Sigmoid colon (tissue), 6 donors: ENCODE measurements at regions not wholly inside any gene's neighbourhood (a gene's known extent, or its start where the extent isn't known, plus 50 kb on each side); places are given as distances from the start of the nearest gene placed in this dataset.

ENCODE experiments used
- DNase-seq: peaks from one replicate; pipeline ENCODE4 v3.0.0-alpha.2; 2019
- H3K27ac ChIP-seq, 4 donors: fragments of 200-600 bp; sonication (generic); one replicate each; pipeline ENCODE4 v1.5.1; 2016 to 2019; ENCODE audit warnings: mild to moderate bottlenecking in 1 of 4
- H3K27me3 ChIP-seq, 3 donors: fragments of 200-600 bp; sonication (generic); one replicate each; pipeline ENCODE4 v1.5.1; 2019; ENCODE audit warnings: mild to moderate bottlenecking in 1 of 3
- H3K36me3 ChIP-seq, 4 donors: fragments of 200-600 bp; sonication (generic); one replicate each; pipeline ENCODE4 v1.5.1; 2016 to 2019
- H3K4me1 ChIP-seq, 4 donors: fragments of 200-600 bp; sonication (generic); one replicate each; pipeline ENCODE4 v1.5.1; 2017 to 2019
- H3K4me3 ChIP-seq, 4 donors: fragments of 200-600 bp; sonication (generic); one replicate each; pipeline ENCODE4 v1.5.1; 2017 to 2019; ENCODE audit warnings: mild to moderate bottlenecking in 2 of 4, moderate library complexity in 1 of 4
- H3K9me3 ChIP-seq, 4 donors: fragments of 200-600 bp in 3 of 4; sonication (generic) in 3 of 4; one replicate each; pipeline versions ENCODE4 v1.5.1 to v1.6.1; 2013 to 2019
- CTCF ChIP-seq, 4 experiments: fragments of 450-650 bp in 3 of 4; fragments of 200-600 bp in 1 of 4; IDR thresholded peaks; one replicate each; pipeline ENCODE4 v1.5.1; 2016 to 2019; ENCODE audit warnings: antibody characterized with exemption in 4 of 4, mild to moderate bottlenecking in 3 of 4, moderate library complexity in 2 of 4
- EP300 ChIP-seq, 4 donors: sonication (generic); formaldehyde crosslinking; IDR thresholded peaks; one replicate each; pipeline ENCODE4 v1.6.1; 2017; ENCODE audit warnings: antibody characterized with exemption in 4 of 4
- POLR2A ChIP-seq, 2 donors: fragments of 450-650 bp; IDR thresholded peaks; one replicate each; pipeline ENCODE4 v1.6.1; 2016; ENCODE audit warnings: antibody characterized with exemption in 2 of 2, mild to moderate bottlenecking in 2 of 2, moderate library complexity in 2 of 2
- POLR2AphosphoS5 ChIP-seq, 4 donors: sonication (generic); formaldehyde crosslinking; IDR thresholded peaks; one replicate each; pipeline ENCODE4 v1.6.1; 2017; ENCODE audit warnings: antibody characterized with exemption in 4 of 4
- WGBS, 2 donors: extraction: QIAGEN DNeasy Blood & Tissue Kit; methylation state at CpG; one replicate each; pipeline ENCODE4 v1.1.7; 2013; 5-methylcytosine and 5-hydroxymethylcytosine counted together
- intact Hi-C: fragments of 100-400 bp; cut with DNase I; formaldehyde crosslinking; loops from one replicate; pipeline ENCODE4 v1.15.1; 2023
- donor health status: healthy with polysubstance abuse.
- donor health status: healthy.

GRCh38 chr5:173534664-173535063 lies 81.8 kb downstream of the BOD1 start:
- no peaks in the 10 kb centered on the region for H3K4me1 ChIP-seq
- no peaks in the 10 kb centered on the region for H3K27me3 ChIP-seq
- TF ChIP-seq POLR2AphosphoS5 (IDR thresholded peaks at IDR 0.05), result peak in 1 of 4 donors; percentile 19
- no peak for TF ChIP-seq CTCF (IDR thresholded peaks at IDR 0.05)
- no peak overlapping the region for H3K27ac ChIP-seq
- 58 to 83% methylated on average over 2 of the region's 2 CpGs for WGBS, 2 donors
- intact Hi-C loops, result no loop called here
- H3K9me3 ChIP-seq, result no peaks in the 10 kb centered on the region
- no peak for DNase-seq
- no peaks in the 10 kb centered on the region for H3K36me3 ChIP-seq
- H3K4me3 ChIP-seq, result no peak overlapping the region

GRCh38 chr5:173534031-173534430 lies 82.4 kb downstream of the BOD1 start:
- H3K9me3 ChIP-seq, result no peaks in the 10 kb centered on the region
- 0 to 20% methylated on average over 1 of the region's 1 CpG for WGBS, 2 donors
- no peaks in the 10 kb centered on the region for H3K36me3 ChIP-seq
- no peaks in the 10 kb centered on the region for H3K27me3 ChIP-seq
- H3K27ac ChIP-seq, result no peak overlapping the region
- no peak for DNase-seq
- H3K4me1 ChIP-seq, result no peaks in the 10 kb centered on the region
- no peak overlapping the region for H3K4me3 ChIP-seq
- no peak for TF ChIP-seq CTCF (IDR thresholded peaks at IDR 0.05)
- TF ChIP-seq POLR2A (IDR thresholded peaks at IDR 0.05), result no peak
- TF ChIP-seq POLR2AphosphoS5 (IDR thresholded peaks at IDR 0.05), result no peak
- TF ChIP-seq EP300 (IDR thresholded peaks at IDR 0.05), result no peak
- intact Hi-C loops, result no loop called here

- 74 to 91% methylated on average over 6 of the region's 6 CpGs for WGBS, 2 donors
Measured at GRCh38 chr5:173532689-173533250, 83.7 kb downstream of the BOD1 start.

GRCh38 chr5:173531863-173532262 lies 84.6 kb downstream of the BOD1 start:
- H3K4me1 ChIP-seq, result no peaks in the 10 kb centered on the region
- intact Hi-C loops, result no loop called here
- DNase-seq, result no peak
- H3K27ac ChIP-seq, result no peak overlapping the region
- 67 to 76% methylated on average over 9 of the region's 9 CpGs for WGBS, 2 donors
- no peak overlapping the region for H3K4me3 ChIP-seq
- no peaks in the 10 kb centered on the region for H3K27me3 ChIP-seq
- H3K9me3 ChIP-seq, result no peaks in the 10 kb centered on the region
- no peaks in the 10 kb centered on the region for H3K36me3 ChIP-seq
- TF ChIP-seq POLR2AphosphoS5 (IDR thresholded peaks at IDR 0.05), result no peak
- no peak for TF ChIP-seq CTCF (IDR thresholded peaks at IDR 0.05)
- TF ChIP-seq EP300 (IDR thresholded peaks at IDR 0.05), result no peak
- no peak for TF ChIP-seq POLR2A (IDR thresholded peaks at IDR 0.05)

More at GRCh38 chr5:173532689-173533250, 83.7 kb downstream of the BOD1 start:
- intact Hi-C loops, result no loop called here
- TF ChIP-seq POLR2A (IDR thresholded peaks at IDR 0.05) (no peak), CTCF (IDR thresholded peaks at IDR 0.05) (no peak), EP300 (IDR thresholded peaks at IDR 0.05) (no peak), POLR2AphosphoS5 (IDR thresholded peaks at IDR 0.05) (no peak)
- Histone ChIP-seq H3K27ac (no peak overlapping the region), H3K4me3 (no peak overlapping the region), H3K36me3 (no peaks in the 10 kb centered on the region), H3K9me3 (no peaks in the 10 kb centered on the region), H3K4me1 (no peaks in the 10 kb centered on the region), H3K27me3 (no peaks in the 10 kb centered on the region)
- DNase-seq, result no peak

- H3K27me3 ChIP-seq, result no peaks in the 10 kb centered on the region
- H3K4me3 ChIP-seq, result no peak overlapping the region
- no peaks in the 10 kb centered on the region for H3K36me3 ChIP-seq
- intact Hi-C loops, result no loop called here
- H3K9me3 ChIP-seq, result no peaks in the 10 kb centered on the region
- H3K27ac ChIP-seq, result no peak overlapping the region
- 76% methylated on average over 4 of the region's 4 CpGs for WGBS, 2 donors
- H3K4me1 ChIP-seq, result no peaks in the 10 kb centered on the region
- DNase-seq, result no peak
- TF ChIP-seq POLR2AphosphoS5 (IDR thresholded peaks at IDR 0.05), result no peak
- no peak for TF ChIP-seq CTCF (IDR thresholded peaks at IDR 0.05)
- TF ChIP-seq POLR2A (IDR thresholded peaks at IDR 0.05), result no peak
- TF ChIP-seq EP300 (IDR thresholded peaks at IDR 0.05), result no peak
Measured at GRCh38 chr5:173530547-173530946, 85.9 kb downstream of the BOD1 start.
